WERI-Rb-1 (cell line): ENCODE measurements at regions not wholly inside any gene's neighbourhood (a gene's known extent, or its start where the extent isn't known, plus 50 kb on each side); places are given as distances from the start of the nearest gene placed in this dataset.
"Not testable (repeated sequence)": the region's sequence is repeated elsewhere in the genome, so short reads cannot be mapped to it uniquely, and the experiment has no call there.

Source experiments
- DNase-seq: peaks from one replicate; pipeline ENCODE4 v3.0.0-alpha.2; 2020
- H3K27ac ChIP-seq: fragments of 250-450 bp; sonication (Bioruptor Pico); 2 replicates; pipeline ENCODE4 v1.5.1; 2020; ENCODE audit warnings: mild to moderate bottlenecking, moderate library complexity
- H3K27me3 ChIP-seq: fragments of 250-450 bp; sonication (Bioruptor Pico); 2 replicates; pipeline ENCODE4 v1.5.1; 2021; ENCODE audit warnings: mild to moderate bottlenecking, low read depth, moderate library complexity; ENCODE audit not compliant: insufficient read depth, severe bottlenecking
- H3K36me3 ChIP-seq: fragments of 250-450 bp; sonication (Bioruptor Pico); 2 replicates; pipeline ENCODE4 v1.5.1; 2020; ENCODE audit warnings: mild to moderate bottlenecking, moderate library complexity
- H3K4me3 ChIP-seq: 2 replicates; pipeline ENCODE4 v1.5.1; 2011; ENCODE audit warnings: low read depth, mild to moderate bottlenecking, control low read depth, low read length
- H3K9me3 ChIP-seq: fragments of 250-450 bp; sonication (Bioruptor Pico); 2 replicates; pipeline ENCODE4 v1.5.1; 2021; ENCODE audit warnings: mild to moderate bottlenecking, moderate library complexity; ENCODE audit not compliant: severe bottlenecking
- CTCF ChIP-seq: IDR thresholded peaks from 2 replicates; pipeline ENCODE4 v1.5.1; 2011; ENCODE audit warnings: low read depth, mild to moderate bottlenecking, control low read depth, inconsistent platforms, low read length

DNA sequence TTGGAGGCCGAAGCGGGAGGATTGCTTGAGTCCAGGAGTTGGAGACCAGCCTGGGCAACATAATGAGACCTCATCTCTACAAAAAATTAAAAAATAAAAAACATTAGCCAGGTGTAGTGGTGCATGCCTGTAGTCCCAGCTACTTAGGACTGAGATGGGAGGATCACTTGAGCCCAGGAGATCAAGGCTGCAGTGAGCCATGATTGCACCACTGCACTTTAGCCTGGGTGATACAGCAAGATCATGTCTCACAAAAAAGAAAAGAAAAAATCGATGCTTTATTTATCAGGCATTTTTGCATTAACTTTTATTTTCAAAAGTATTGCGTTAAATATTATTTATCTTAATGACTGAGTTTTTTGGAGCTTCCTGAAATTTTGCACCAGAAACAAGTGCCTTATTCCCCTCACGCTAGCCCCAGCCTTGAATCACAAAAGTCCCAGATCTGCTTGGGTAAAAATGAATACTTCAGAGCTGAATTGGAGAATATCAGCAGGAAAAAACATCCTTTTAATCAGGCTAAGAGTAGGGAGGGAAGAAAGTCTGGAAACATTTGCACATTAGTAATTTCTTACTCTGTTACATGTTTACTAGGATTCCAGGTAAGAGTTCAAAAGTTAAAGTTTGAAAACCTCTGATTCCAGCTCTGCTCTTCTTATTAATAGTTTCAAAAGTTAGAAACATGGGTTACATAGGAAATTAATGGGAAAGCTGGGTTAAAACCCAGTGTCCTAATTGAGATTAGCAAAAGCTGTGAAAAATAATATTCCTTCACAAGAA is 111.4 kb upstream of the FOXN2 start:
- no peak for TF ChIP-seq CTCF
- DNase-seq = no peak
- H3K9me3 ChIP-seq = no peaks in the 10 kb centered on the region

DNA sequence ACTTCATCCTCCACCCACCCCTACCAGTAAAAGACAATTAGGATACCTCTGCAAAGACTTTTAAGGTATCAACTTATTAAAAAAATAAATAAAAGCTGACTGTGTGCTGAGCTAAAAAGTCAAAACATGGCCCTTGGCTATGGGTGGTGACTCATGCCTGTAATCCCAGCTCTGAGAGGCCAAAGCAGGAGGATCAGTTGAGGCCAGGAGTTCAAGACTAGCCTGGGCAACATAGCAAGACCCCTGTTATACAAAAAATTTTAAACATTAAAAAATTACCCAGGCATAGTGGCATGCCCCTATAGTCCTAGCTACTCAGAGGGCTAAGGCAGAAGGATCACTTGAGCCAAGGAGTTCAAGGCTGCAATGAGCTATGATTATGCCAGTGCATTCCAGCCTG is 110.8 kb upstream of the FOXN2 start:
- no peak overlapping the region for H3K4me3 ChIP-seq
- H3K9me3 ChIP-seq = no peaks in the 10 kb centered on the region
- no peaks in the 10 kb centered on the region for H3K36me3 ChIP-seq
- TF ChIP-seq CTCF = no peak
- no peaks in the 10 kb centered on the region for H3K27me3 ChIP-seq
- no peak overlapping the region for H3K27ac ChIP-seq
- no peak for DNase-seq

More for the DNA sequence above, 111.4 kb upstream of the FOXN2 start:
- no peak overlapping the region for H3K27ac ChIP-seq
- no peak overlapping the region for H3K4me3 ChIP-seq
- H3K36me3 ChIP-seq = no peaks in the 10 kb centered on the region
- H3K27me3 ChIP-seq = no peaks in the 10 kb centered on the region

DNA sequence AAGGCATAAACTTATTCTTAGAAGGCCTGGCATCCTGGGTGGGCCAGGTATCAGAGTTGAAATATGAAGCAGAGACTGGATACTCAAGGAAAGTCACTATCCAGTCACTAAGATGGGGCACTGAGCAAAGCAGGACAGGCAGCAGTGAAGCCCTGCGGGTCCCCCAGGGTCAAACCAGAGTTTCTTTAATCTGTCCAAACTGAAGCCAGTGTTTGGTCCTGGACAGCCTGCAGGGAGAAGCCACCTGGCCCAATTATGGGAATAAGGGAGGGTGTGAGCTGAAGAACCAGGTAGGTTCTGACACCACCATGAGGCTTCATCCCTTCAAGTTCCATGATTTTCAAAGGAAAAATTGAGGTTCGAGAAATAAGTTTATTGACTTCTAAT is 109.7 kb upstream of the FOXN2 start:
- no peaks in the 10 kb centered on the region for H3K9me3 ChIP-seq
- H3K27ac ChIP-seq = no peak overlapping the region
- no peak for TF ChIP-seq CTCF
- no peaks in the 10 kb centered on the region for H3K36me3 ChIP-seq
- H3K4me3 ChIP-seq = no peak overlapping the region
- DNase-seq = no peak
- H3K27me3 ChIP-seq = no peaks in the 10 kb centered on the region

GRCh38 chr2:48205137-48205798 is 109.2 kb upstream of the FOXN2 start:
- DNase-seq = peak; percentile 37
- H3K9me3 ChIP-seq = no peaks in the 10 kb centered on the region
- no peak overlapping the region for H3K4me3 ChIP-seq
- no peaks in the 10 kb centered on the region for H3K36me3 ChIP-seq
- H3K27ac ChIP-seq = no peak overlapping the region
- H3K27me3 ChIP-seq = no peaks in the 10 kb centered on the region
- peak; percentile 23; the same call in 1 of the 2 replicates for TF ChIP-seq CTCF

GRCh38 chr2:48206056-48206656 is 108.3 kb upstream of the FOXN2 start:
- H3K36me3 ChIP-seq, H3K9me3 ChIP-seq, H3K27ac ChIP-seq, DNase-seq, H3K4me3 ChIP-seq, H3K27me3 ChIP-seq: not testable (repeated sequence)

- Histone ChIP-seq H3K36me3 (no peaks in the 10 kb centered on the region), H3K27ac (no peak overlapping the region), H3K9me3 (peaks cover 6% of the 10 kb centered on the region), H3K4me3 (no peak overlapping the region), H3K27me3 (no peaks in the 10 kb centered on the region)
- no peak for TF ChIP-seq CTCF
- DNase-seq = no peak
Observed at GRCh38 chr2:48207201-48207641, 107.3 kb upstream of the FOXN2 start.
